GM10248 (cell line): ENCODE measurements at regions not wholly inside any gene's neighbourhood (a gene's known extent, or its start where the extent isn't known, plus 50 kb on each side); places are given as distances from the start of the nearest gene placed in this dataset.

Experiments used
- CTCF ChIA-PET: fragments of 300-600 bp; sonication (Branson Sonifier 250); formaldehyde crosslinking; extraction: SDS; loops from one replicate; lab custom pipeline; 2021; ENCODE audit warnings: antibody characterized with exemption; lab: Yijun Ruan, JAX
- POLR2A ChIA-PET: fragments of 350-650 bp; sonication (Branson Sonifier 250); formaldehyde crosslinking; extraction: SDS; loops from one replicate; lab custom pipeline; 2020; ENCODE audit warnings: antibody characterized with exemption; lab: Yijun Ruan, JAX
- DNase-seq: peaks from one replicate; pipeline ENCODE4 v3.0.0; 2012; ENCODE audit errors: extremely low spot score
- TF ChIP-seq, protein P1 (sequence below): IDR thresholded peaks from 2 replicates; pipeline ENCODE4 v1.5.1; 2012; ENCODE audit warnings: mild to moderate bottlenecking, low read depth; ENCODE audit errors: extremely low read depth, missing control alignments, control extremely low read depth

GRCh38 chr9:23243523-23243922, 582.5 kb downstream of the ELAVL2 start:
- CTCF ChIA-PET: no interaction called here
- TF ChIP-seq, protein P1, sequence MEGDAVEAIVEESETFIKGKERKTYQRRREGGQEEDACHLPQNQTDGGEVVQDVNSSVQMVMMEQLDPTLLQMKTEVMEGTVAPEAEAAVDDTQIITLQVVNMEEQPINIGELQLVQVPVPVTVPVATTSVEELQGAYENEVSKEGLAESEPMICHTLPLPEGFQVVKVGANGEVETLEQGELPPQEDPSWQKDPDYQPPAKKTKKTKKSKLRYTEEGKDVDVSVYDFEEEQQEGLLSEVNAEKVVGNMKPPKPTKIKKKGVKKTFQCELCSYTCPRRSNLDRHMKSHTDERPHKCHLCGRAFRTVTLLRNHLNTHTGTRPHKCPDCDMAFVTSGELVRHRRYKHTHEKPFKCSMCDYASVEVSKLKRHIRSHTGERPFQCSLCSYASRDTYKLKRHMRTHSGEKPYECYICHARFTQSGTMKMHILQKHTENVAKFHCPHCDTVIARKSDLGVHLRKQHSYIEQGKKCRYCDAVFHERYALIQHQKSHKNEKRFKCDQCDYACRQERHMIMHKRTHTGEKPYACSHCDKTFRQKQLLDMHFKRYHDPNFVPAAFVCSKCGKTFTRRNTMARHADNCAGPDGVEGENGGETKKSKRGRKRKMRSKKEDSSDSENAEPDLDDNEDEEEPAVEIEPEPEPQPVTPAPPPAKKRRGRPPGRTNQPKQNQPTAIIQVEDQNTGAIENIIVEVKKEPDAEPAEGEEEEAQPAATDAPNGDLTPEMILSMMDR: no peak
- no peak for DNase-seq
- POLR2A ChIA-PET: no interaction called here

DNA sequence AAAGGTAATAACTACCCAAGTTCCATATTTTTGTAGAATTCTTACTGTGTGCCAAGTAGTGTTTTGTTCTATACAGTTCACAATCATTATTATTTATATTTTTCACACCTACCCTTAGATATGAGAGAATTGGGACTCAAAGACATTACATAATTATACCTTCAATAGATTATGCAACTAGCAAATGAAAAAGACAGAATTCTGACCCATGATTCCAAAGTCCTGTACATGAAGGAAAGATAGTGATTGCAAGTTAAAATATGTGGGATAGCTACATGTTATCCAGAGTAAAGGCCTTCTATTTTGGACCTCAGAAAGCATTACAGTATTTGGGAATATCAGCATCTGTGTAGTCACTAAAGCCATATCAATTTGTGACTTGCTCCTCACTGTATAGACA, 581.0 kb downstream of the ELAVL2 start:
- TF ChIP-seq, protein P1: no peak
- DNase-seq: no peak
- POLR2A ChIA-PET: no interaction called here
- CTCF ChIA-PET: interaction anchor here (1.4 to 1.9 kb wide), 3 partner anchors 9 to 26 kb away, joined by 3 to 6 read pairs (median 4); no protein-coding TSS in a partner anchor

GRCh38 chr9:23254404-23255184, 571.4 kb downstream of the ELAVL2 start:
- ChIA-PET CTCF (interaction anchor here (1.4 to 2.3 kb wide), 2 partner anchors 9 to 16 kb away, joined by 3 to 6 read pairs; no protein-coding TSS in a partner anchor), POLR2A (no interaction called here)
- TF ChIP-seq, protein P1: no peak
- no peak for DNase-seq

GRCh38 chr9:23255346-23255745, 570.7 kb downstream of the ELAVL2 start:
- DNase-seq: no peak

DNA sequence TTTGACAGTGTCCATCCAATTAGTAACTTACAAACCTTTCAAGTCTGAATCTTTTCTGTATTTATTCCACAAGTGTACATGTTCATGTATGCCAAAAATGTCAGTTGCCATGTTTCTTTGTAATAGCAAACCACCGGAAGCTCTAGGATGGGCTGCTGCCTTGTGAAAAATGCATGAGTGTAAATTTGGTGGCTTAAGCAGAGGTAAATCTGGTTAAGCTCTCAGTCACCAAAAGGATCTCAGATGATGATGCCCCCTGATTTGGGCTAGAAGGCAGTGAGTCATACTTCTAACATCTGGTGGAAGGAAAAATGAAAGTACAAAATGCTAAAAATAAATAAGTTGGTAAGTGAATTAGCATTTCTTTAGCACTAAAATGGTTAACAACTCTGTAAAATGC, 567.5 kb downstream of the ELAVL2 start:
- CTCF ChIA-PET: no interaction called here
- DNase-seq: no peak
- TF ChIP-seq, protein P1: no peak
- POLR2A ChIA-PET: no interaction called here

More at GRCh38 chr9:23255346-23255745, 570.7 kb downstream of the ELAVL2 start:
- ChIA-PET POLR2A (no interaction called here), CTCF (interaction anchor here (1.4 kb wide), 1 partner anchor 17 kb away, joined by 3 read pairs; no protein-coding TSS in a partner anchor)
- TF ChIP-seq, protein P1: no peak

DNA sequence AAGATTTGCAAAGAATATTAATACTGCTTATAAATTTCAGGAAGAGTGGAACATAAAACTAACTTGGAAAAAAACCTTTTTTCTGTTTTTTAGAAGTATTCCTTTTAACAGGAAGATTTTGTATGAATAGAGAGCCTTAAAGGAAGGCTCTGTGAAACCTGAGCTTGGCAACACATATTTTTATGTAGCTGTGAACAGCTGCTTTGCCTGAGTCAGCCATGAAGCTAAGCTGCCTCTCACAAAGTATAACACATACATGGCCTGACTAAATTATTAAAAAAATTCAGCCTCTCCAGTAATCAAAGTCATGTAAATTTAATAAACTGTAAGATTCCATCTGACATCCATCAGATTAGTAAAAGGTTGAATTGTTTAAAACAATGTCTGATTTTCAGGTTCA, 547.5 kb downstream of the ELAVL2 start:
- ChIA-PET CTCF (no interaction called here), POLR2A (no interaction called here)
- TF ChIP-seq, protein P1: no peak
- no peak for DNase-seq
